ENCODE measurements at regions not wholly inside any gene's neighbourhood (a gene's known extent, or its start where the extent isn't known, plus 50 kb on each side); places are given as distances from the start of the nearest gene placed in this dataset.

GRCh38 chr2:165015052-165015642, 59.8 kb upstream of the SLC38A11 start:
- TF ChIP-seq CTCF (IDR thresholded peaks at IDR 0.05; ENCODE audit: low read depth, low read length, missing control alignments), result peak; percentile 95
- no peak overlapping the region for H3K4me3 ChIP-seq (ENCODE audit: low read depth, low read length)
- peak; percentile 41 for DNase-seq (ENCODE audit: low read depth)
- in situ Hi-C loops (cut with HindIII; ENCODE audit: low sequenced_read_pairs), result loop anchor here (25.0 kb wide), 1 partner anchor 197 kb away; the partner anchor contains the start of gene SCN3A

GRCh38 chr2:165013944-165014619, 58.8 kb upstream of the SLC38A11 start:
- TF ChIP-seq CTCF (IDR thresholded peaks at IDR 0.05; ENCODE audit: low read depth, low read length, missing control alignments), result no peak
- H3K4me3 ChIP-seq (ENCODE audit: low read depth, low read length), result no peak overlapping the region
- in situ Hi-C loops (cut with HindIII; ENCODE audit: low sequenced_read_pairs), result loop anchor here (25.0 kb wide), 1 partner anchor 198 kb away; the partner anchor contains the start of gene SCN3A
- DNase-seq (ENCODE audit: low read depth), result no peak

GRCh38 chr2:165011199-165011598, 55.9 kb upstream of the SLC38A11 start:
- no peak overlapping the region for H3K4me3 ChIP-seq (ENCODE audit: low read depth, low read length)
- no peak for DNase-seq (ENCODE audit: low read depth)
- in situ Hi-C loops (cut with HindIII; ENCODE audit: low sequenced_read_pairs), result loop anchor here (25.0 kb wide), 1 partner anchor 201 kb away; the partner anchor contains the start of gene SCN3A
- no peak for TF ChIP-seq CTCF (IDR thresholded peaks at IDR 0.05; ENCODE audit: low read depth, low read length, missing control alignments)

GRCh38 chr2:165010556-165010955, 55.2 kb upstream of the SLC38A11 start:
- H3K4me3 ChIP-seq (ENCODE audit: low read depth, low read length), result no peak overlapping the region
- DNase-seq (ENCODE audit: low read depth), result no peak
- no peak for TF ChIP-seq CTCF (IDR thresholded peaks at IDR 0.05; ENCODE audit: low read depth, low read length, missing control alignments)
- in situ Hi-C loops (cut with HindIII; ENCODE audit: low sequenced_read_pairs), result loop anchor here (25.0 kb wide), 1 partner anchor 202 kb away; the partner anchor contains the start of gene SCN3A

- no peak for TF ChIP-seq CTCF (IDR thresholded peaks at IDR 0.05; ENCODE audit: low read depth, low read length, missing control alignments)
- no peak for DNase-seq (ENCODE audit: low read depth)
- in situ Hi-C loops (cut with HindIII; ENCODE audit: low sequenced_read_pairs), result loop anchor here (25.0 kb wide), 1 partner anchor 203 kb away; the partner anchor contains the start of gene SCN3A
- no peak overlapping the region for H3K4me3 ChIP-seq (ENCODE audit: low read depth, low read length)
These were observed 54.1 kb upstream of the SLC38A11 start for GRCh38 chr2:165009466-165009865.

- no peak for TF ChIP-seq CTCF (IDR thresholded peaks at IDR 0.05; ENCODE audit: low read depth, low read length, missing control alignments)
- in situ Hi-C loops (cut with HindIII; ENCODE audit: low sequenced_read_pairs), result loop anchor here (25.0 kb wide), 1 partner anchor 203 kb away; the partner anchor contains the start of gene SCN3A
- no peak overlapping the region for H3K4me3 ChIP-seq (ENCODE audit: low read depth, low read length)
- DNase-seq (ENCODE audit: low read depth), result no peak
These were observed 53.5 kb upstream of the SLC38A11 start for GRCh38 chr2:165008730-165009315.
